Activated T-helper 2 cell treated with anti-CD3 and anti-CD28 coated beads, Interferon-gamma antibody, Interleukin-2, Interleukin-4, amounts not matched to agents 10 μg/mL and 5 μg/mL and 100 μg/mL, durations not matched to agents 14 hours and 24 hours and 36 hours (primary cell): ENCODE measurements at regions not wholly inside any gene's neighbourhood (a gene's known extent, or its start where the extent isn't known, plus 50 kb on each side); places are given as distances from the start of the nearest gene placed in this dataset.
"Not testable (repeated sequence)": the region's sequence is repeated elsewhere in the genome, so short reads cannot be mapped to it uniquely, and the experiment has no call there.

Experiments
- DNase-seq: peaks from one replicate; pipeline ENCODE4 v3.0.0; 2021; ENCODE audit warnings: low spot score
- H3K27ac Mint-ChIP-seq: one replicate; pipeline ENCODE4 v1.8.0; 2021; ENCODE audit warnings: mixed read lengths
- H3K27me3 Mint-ChIP-seq: one replicate; pipeline ENCODE4 v1.8.0; 2021; ENCODE audit warnings: low read depth, mixed read lengths
- H3K36me3 Mint-ChIP-seq: one replicate; pipeline ENCODE4 v1.8.0; 2021; ENCODE audit warnings: low read depth, mixed read lengths
- H3K4me1 Mint-ChIP-seq: one replicate; pipeline ENCODE4 v1.8.0; 2021; ENCODE audit warnings: low read depth, mixed read lengths
- H3K4me3 Mint-ChIP-seq: one replicate; pipeline ENCODE4 v1.8.0; 2021; ENCODE audit warnings: low read depth, mild to moderate bottlenecking, moderate library complexity, mixed read lengths
- H3K9me3 Mint-ChIP-seq: one replicate; pipeline ENCODE4 v1.8.0; 2021; ENCODE audit warnings: mixed read lengths
- intact Hi-C: fragments of 100-400 bp; cut with micrococcal nuclease; formaldehyde crosslinking; loops from one replicate; pipeline ENCODE4 v1.15.1; 2023

DNA sequence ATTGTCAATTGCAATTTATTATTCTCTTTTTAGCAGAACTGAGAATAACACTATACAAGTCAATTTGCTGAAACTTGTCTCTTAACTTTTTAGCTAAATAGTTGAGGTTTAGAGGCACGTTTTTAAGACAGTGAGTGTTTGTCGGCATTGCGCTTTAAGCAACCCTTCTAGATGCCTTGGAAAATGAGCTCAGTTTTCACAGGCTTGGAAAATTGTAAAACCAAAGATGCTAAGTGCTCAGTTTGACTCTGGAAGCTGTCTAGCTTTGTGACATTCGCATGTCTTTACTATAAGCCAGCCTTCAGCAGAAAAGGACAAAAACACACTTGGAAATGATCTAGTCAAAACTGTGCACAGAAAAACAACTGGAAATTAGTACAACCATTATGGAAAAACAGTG is 500.4 kb downstream of the NEBL start:
- Mint-ChIP-seq H3K4me1 (no peaks in the 10 kb centered on the region), H3K27me3 (no peaks in the 10 kb centered on the region), H3K4me3 (no peak overlapping the region), H3K27ac (no peak overlapping the region), H3K36me3 (no peaks in the 10 kb centered on the region), H3K9me3 (peaks cover 34% of the 10 kb centered on the region)
- intact Hi-C loops: no loop called here
- no peak for DNase-seq

DNA sequence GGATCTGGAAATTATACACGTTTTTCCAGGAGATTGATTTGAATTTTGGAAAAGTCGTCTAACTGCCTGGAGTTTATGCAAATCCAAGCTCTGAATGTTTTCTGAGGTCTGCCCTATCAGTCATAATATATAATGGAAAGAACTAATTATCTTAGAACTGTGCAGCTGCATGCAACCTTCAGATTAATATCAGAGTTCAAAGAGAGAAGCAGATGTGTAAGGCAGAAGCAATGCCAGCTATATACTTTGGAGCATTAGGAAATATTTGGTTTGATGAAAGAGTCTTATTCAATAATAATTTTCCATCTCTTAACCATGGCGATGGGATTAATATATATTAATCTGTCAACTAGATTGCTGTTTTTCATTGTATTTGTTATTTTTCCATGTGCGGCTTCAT is 500.9 kb downstream of the NEBL start:
- no peak overlapping the region for H3K4me3 Mint-ChIP-seq
- H3K36me3 Mint-ChIP-seq: no peaks in the 10 kb centered on the region
- H3K4me1 Mint-ChIP-seq: no peaks in the 10 kb centered on the region
- intact Hi-C loops: no loop called here
- DNase-seq: no peak
- peaks cover 34% of the 10 kb centered on the region for H3K9me3 Mint-ChIP-seq
- H3K27me3 Mint-ChIP-seq: no peaks in the 10 kb centered on the region
- H3K27ac Mint-ChIP-seq: no peak overlapping the region

DNA sequence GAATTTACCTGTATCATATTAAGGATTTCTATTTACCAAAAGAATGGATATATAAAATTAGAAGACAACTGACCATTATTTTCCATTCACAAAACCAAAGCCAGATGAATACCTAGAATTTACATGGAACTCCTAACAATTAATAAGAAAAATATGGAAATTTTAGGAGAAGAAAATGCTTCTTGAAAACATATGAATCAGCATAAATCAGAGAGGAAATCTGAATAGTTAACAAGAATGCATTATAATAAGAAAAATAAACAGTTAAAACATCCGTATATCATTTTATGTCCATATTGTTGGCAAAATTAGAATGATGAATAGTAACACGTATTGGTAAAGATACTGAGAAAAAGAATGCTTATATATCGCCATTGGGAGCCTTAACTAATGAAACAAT is 505.5 kb downstream of the NEBL start:
- intact Hi-C loops: no loop called here
- DNase-seq: no peak
- no peaks in the 10 kb centered on the region for H3K36me3 Mint-ChIP-seq
- H3K9me3 Mint-ChIP-seq: peaks cover 32% of the 10 kb centered on the region
- no peaks in the 10 kb centered on the region for H3K4me1 Mint-ChIP-seq
- no peak overlapping the region for H3K4me3 Mint-ChIP-seq
- H3K27ac Mint-ChIP-seq: no peak overlapping the region
- no peaks in the 10 kb centered on the region for H3K27me3 Mint-ChIP-seq

DNA sequence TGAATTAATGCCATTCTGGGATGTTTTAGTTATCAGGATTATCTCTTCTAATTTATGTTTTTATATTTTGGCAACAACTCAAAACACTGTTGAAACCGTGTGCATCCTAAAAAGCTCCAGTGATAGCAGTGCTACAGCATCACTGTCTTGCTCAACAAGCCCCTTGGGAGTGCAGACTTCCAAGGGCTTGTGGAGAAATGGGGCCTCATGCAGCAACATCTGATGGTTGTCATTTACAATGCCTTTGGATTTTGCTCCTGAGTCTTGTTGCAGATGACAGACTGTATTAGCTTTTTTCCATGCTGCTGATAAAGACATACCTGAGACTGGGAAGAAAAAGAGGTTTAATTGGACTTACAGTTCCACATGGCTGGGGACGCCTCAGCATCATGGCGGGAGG is 515.4 kb downstream of the NEBL start:
- DNase-seq: no peak
- Mint-ChIP-seq H3K9me3 (peaks cover 41% of the 10 kb centered on the region), H3K27ac (no peak overlapping the region), H3K27me3 (no peaks in the 10 kb centered on the region), H3K4me1 (no peaks in the 10 kb centered on the region), H3K36me3 (no peaks in the 10 kb centered on the region), H3K4me3 (no peak overlapping the region)
- intact Hi-C loops: no loop called here

DNA sequence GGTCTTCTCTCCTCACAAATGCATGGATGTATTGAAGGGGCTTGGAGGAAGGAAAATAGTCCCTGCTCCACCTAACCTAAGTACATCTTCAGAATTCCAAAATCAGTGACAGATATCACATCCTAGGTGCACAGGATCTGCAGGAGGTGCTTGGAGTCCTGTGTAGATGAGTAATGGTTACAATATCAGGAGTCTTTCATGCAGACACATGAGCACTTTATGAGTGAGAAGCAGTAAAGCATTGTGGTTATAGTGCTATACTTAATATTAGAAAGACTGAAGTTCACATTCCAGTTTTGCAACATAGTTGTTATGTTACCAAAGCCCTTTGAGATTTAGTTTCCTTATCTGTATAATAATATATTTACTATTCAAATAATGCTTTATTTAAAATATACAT is 516.7 kb downstream of the NEBL start:
- no peak for DNase-seq
- H3K9me3 Mint-ChIP-seq: peaks cover 32% of the 10 kb centered on the region
- intact Hi-C loops: no loop called here
- H3K27me3 Mint-ChIP-seq: no peaks in the 10 kb centered on the region
- H3K36me3 Mint-ChIP-seq: no peaks in the 10 kb centered on the region
- no peak overlapping the region for H3K27ac Mint-ChIP-seq
- H3K4me1 Mint-ChIP-seq: no peaks in the 10 kb centered on the region
- H3K4me3 Mint-ChIP-seq: no peak overlapping the region

DNA sequence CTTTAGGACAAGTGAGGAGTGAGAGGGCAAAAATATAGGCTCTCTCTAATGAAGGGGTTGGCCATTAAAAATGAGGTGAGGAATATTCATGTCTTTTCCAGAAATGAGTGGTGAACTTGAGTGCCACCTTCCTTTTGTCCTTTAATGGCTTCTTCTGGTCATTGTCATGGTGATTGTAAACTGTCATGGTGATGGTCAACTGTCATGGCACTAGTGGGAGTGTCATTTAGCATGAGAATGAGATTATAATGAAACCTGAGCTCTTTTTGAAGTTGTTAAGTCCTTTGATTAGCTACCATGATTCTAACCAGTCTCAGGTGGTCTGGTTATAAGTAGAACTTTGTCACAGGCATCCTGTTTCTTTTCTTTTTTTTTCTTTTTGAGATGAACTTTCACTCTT is 524.4 kb downstream of the NEBL start:
- Mint-ChIP-seq H3K27me3 (no peaks in the 10 kb centered on the region), H3K4me1 (no peaks in the 10 kb centered on the region), H3K36me3 (no peaks in the 10 kb centered on the region), H3K27ac (no peak overlapping the region), H3K4me3 (no peak overlapping the region), H3K9me3 (peaks cover 34% of the 10 kb centered on the region)
- intact Hi-C loops: no loop called here
- no peak for DNase-seq

DNA sequence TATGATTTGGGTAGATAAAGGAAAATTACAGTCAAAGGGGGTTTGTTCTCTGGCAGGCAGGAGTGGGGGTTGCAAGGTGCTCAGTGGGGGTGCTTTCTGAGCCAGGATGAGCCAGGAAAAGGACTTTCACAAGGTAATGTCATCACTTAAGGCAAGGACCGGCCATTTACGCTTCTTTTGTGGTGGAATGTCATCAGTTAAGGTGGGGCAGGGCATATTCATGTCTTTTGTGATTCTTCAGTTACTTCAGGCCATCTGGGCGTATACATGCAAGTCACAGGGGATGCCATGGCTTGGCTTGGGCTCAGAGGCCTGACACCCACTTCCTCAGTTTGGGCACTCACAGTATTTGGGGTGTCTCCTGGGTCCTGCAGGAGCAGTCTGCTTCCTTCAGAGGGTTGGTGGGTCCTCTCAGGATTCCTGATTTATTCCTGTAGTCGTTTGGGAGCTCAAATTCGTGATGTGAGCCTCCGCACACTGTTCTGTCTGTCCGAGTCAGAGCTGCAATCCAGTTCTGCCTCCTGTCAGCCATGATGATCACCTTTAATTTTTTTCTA is 526.1 kb downstream of the NEBL start:
- H3K9me3 Mint-ChIP-seq: peaks cover 40% of the 10 kb centered on the region
- H3K27me3 Mint-ChIP-seq, H3K27ac Mint-ChIP-seq, H3K4me1 Mint-ChIP-seq, H3K4me3 Mint-ChIP-seq, DNase-seq, intact Hi-C loops, H3K36me3 Mint-ChIP-seq: not testable (repeated sequence)

DNA sequence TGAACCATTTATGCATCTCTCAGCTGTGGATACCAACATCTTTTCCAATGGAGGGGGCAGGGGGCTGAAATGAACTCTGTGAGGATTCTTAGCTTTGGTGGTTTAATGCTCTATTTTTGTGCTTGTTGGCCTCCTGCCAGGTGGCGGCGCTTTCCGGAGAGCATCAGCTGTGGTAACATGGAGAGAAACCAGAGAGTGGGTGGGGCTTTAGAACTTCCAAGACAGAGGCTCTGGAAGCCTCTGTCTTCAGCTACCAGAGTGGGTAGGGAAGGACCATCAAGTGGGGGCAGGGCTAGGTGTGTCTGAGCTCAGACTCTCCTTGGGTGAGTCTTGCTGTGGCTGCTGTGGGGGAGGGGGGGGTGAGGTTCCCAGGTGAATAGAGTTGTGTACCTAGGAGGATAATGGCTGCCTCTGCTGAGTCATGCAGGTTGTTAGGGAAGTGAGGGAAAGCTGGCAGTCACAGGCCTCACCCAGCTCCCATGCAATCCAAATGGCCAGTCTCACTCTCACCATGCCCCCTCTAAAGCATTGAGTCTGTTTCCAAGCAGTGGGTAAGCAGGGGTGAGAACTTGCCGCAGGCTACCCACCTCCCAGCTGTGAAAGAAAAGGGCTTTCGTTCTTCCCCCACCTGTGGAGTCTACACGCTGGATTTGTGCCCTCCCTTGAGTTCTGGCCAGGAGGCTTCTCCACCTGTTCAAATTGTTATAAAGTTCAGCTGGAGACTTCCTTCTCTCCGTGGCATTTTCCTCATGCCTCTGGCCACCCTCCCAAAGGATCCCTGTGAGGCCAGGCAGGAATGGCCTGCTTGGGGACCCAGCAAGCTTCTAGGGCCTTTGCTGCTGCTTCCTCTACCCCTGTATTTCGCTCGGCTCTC is 527.0 kb downstream of the NEBL start:
- Mint-ChIP-seq H3K9me3 (peaks cover 44% of the 10 kb centered on the region), H3K27ac (no peak overlapping the region), H3K36me3 (no peaks in the 10 kb centered on the region), H3K27me3 (no peaks in the 10 kb centered on the region), H3K4me1 (no peaks in the 10 kb centered on the region), H3K4me3 (no peak overlapping the region)
- intact Hi-C loops: no loop called here
- no peak for DNase-seq

DNA sequence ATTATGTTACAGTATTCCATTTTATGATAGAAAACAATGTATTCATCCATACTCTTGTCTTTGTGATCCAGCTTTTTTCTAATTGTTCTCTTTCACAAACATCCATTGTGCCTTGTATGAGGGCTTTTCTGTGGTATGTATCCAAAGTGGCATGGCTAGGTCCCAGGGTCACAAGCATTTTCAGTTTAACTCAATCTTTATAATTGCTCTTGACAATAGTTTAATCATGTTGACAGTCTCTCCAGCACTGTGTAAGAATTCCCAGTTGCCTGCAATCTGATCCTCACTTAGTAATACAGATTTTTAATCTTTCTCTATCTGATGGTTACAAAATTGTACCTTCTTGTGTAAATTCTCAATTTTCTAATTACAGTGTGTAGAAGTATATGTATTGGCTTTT is 533.4 kb downstream of the NEBL start:
- no peaks in the 10 kb centered on the region for H3K27me3 Mint-ChIP-seq
- H3K4me1 Mint-ChIP-seq: no peaks in the 10 kb centered on the region
- intact Hi-C loops: no loop called here
- H3K4me3 Mint-ChIP-seq: no peak overlapping the region
- no peak overlapping the region for H3K27ac Mint-ChIP-seq
- no peak for DNase-seq
- H3K9me3 Mint-ChIP-seq: peaks cover 46% of the 10 kb centered on the region
- no peaks in the 10 kb centered on the region for H3K36me3 Mint-ChIP-seq

DNA sequence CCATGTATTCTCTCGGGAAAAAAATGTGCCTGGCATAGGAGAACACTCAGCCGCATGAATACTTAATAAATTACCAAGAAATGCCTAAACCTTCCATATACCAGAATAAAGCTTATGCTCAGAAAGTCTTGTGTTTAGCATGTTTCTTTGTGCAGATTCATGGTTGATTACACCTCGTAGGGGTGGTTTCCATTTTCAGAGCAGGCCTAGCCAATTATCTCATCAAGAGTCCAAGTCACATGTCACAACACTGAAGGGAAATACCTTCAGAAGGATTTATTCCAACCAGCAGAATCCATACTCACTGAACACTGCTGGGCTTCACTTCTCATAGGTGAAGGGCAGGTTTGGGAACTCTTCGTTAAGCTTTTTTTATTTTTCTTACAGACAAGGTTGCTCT is 539.7 kb downstream of the PLXDC2 start:
- H3K9me3 Mint-ChIP-seq: peaks cover 48% of the 10 kb centered on the region
- intact Hi-C loops: no loop called here
- DNase-seq: no peak
- H3K4me3 Mint-ChIP-seq: no peak overlapping the region
- H3K27ac Mint-ChIP-seq: no peak overlapping the region
- no peaks in the 10 kb centered on the region for H3K36me3 Mint-ChIP-seq
- no peaks in the 10 kb centered on the region for H3K4me1 Mint-ChIP-seq
- no peaks in the 10 kb centered on the region for H3K27me3 Mint-ChIP-seq

DNA sequence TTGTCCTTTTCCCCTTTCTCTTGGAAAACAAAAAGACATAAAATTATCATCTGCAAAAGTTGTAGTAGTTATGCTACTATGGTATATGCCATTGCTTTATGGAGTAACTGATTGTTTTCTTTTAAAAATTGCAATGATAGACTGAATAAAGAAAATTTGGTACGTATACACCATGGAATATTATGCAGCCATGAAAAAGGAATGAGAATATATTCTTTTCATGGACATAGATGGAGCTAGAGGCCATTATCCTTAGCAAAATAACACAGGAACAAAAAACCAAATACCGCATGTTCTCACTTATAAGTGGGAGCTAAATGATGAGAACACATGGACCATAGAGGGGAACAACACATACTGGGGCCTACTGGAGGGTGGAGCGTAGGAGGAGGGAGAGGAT is 538.8 kb downstream of the PLXDC2 start:
- no peaks in the 10 kb centered on the region for H3K27me3 Mint-ChIP-seq
- H3K4me1 Mint-ChIP-seq: no peaks in the 10 kb centered on the region
- intact Hi-C loops: no loop called here
- H3K9me3 Mint-ChIP-seq: peaks cover 52% of the 10 kb centered on the region
- H3K4me3 Mint-ChIP-seq: no peak overlapping the region
- H3K27ac Mint-ChIP-seq: no peak overlapping the region
- no peak for DNase-seq
- H3K36me3 Mint-ChIP-seq: no peaks in the 10 kb centered on the region

DNA sequence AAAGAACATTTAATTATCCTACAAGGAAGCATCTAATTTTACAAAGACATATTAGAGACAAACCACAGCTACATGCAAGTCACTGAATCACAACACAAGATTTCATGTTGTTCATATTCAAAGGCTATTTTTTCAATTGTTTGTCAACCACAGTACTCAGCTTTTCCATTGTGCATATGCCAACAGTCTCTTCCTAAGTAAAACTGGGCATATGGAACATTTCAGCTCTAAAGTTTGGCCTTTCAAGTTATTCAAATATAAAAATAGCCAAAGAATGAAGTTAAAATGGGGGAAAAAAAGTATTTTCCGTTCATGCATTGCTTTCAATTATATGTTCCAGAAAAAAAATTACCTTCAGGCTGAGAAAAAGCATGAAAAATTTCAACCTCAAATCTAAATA is 537.9 kb downstream of the PLXDC2 start:
- no peak overlapping the region for H3K4me3 Mint-ChIP-seq
- no peaks in the 10 kb centered on the region for H3K4me1 Mint-ChIP-seq

DNA sequence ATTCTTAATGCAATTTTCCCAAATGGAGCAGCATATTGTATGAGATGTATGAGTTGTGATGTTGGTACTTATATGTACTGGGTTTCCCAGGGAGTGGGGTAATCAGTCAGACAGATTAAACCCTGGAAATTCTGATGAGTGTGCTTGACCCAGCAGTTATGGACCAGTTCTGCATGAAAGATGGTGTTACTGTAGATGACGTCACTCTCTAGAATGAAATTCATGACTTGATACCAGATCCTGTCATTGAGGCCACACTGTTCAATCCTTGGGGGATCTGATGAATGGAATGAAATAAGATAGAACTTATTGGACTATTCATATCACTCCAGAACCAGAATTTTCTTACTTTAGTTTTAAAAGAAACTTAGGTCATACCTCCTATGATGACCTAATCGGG is 534.3 kb downstream of the PLXDC2 start:
- Mint-ChIP-seq H3K36me3 (no peaks in the 10 kb centered on the region), H3K4me1 (no peaks in the 10 kb centered on the region), H3K27me3 (no peaks in the 10 kb centered on the region), H3K9me3 (peaks cover 28% of the 10 kb centered on the region), H3K4me3 (no peak overlapping the region), H3K27ac (no peak overlapping the region)
- intact Hi-C loops: no loop called here
- DNase-seq: no peak

More for the DNA sequence above, 537.9 kb downstream of the PLXDC2 start:
- H3K27me3 Mint-ChIP-seq: no peaks in the 10 kb centered on the region
- no peak overlapping the region for H3K27ac Mint-ChIP-seq
- intact Hi-C loops: no loop called here
- DNase-seq: no peak
- peaks cover 43% of the 10 kb centered on the region for H3K9me3 Mint-ChIP-seq
- H3K36me3 Mint-ChIP-seq: no peaks in the 10 kb centered on the region
